GM12864 (cell line): ENCODE measurements at regions not wholly inside any gene's neighbourhood (a gene's known extent, or its start where the extent isn't known, plus 50 kb on each side); places are given as distances from the start of the nearest gene placed in this dataset.
"Not testable (repeated sequence)": the region's sequence is repeated elsewhere in the genome, so short reads cannot be mapped to it uniquely, and the experiment has no call there.

ENCODE experiments used
- DNase-seq: peaks from one replicate; pipeline ENCODE4 v3.0.0-alpha.2; 2011; ENCODE audit warnings: low read depth
- H3K4me3 ChIP-seq: 2 replicates; pipeline ENCODE4 v1.5.1; 2011; ENCODE audit warnings: mild to moderate bottlenecking, low read depth, low read length, control low read depth
- CTCF ChIP-seq: IDR thresholded peaks from 2 replicates; pipeline ENCODE4 v1.5.1; 2011; ENCODE audit warnings: low read depth, mild to moderate bottlenecking, moderate library complexity, low read length, control low read depth, inconsistent platforms; ENCODE audit errors: missing control alignments

DNA sequence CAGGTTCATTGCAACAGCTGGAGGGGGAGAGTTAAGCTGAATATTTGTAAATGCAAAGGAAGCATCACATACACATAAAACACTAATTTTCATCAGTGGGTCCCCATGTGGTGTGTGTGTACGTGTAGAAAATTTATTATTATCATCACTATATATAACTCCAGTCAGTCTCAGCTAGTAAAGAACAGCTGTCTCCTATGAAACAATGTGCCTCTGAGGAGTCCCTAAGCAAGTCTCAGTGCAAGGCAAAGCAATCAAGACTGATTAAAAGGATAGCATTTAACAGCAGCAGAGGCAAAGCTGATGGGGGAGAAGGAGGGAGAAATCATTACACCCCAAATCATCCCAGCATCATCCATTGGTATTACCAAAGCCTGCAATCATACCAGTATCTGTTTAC lies 104.2 kb upstream of the MARCHF11 start:
- H3K4me3 ChIP-seq, result no peak overlapping the region
- TF ChIP-seq CTCF, result no peak
- no peak for DNase-seq

DNA sequence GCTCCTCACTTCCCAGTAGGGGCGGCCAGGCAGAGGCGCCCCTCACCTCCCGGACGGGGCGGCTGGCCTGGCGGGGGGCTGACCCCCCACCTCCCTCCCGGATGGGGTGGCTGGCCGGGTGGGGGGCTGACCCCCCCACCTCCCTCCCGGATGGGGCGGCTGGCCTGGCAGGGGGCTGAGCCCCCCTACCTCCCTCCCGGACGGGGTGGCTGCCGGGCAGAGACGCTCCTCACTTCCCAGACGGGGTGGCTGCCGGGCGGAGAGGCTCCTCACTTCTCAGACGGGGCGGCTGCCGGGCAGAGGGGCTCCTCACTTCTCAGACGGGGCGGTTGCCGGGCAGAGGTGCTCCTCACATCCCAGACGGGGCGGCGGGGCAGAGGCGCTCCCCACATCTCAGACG lies 97.3 kb upstream of the MARCHF11 start:
- DNase-seq, H3K4me3 ChIP-seq: not testable (repeated sequence)

DNA sequence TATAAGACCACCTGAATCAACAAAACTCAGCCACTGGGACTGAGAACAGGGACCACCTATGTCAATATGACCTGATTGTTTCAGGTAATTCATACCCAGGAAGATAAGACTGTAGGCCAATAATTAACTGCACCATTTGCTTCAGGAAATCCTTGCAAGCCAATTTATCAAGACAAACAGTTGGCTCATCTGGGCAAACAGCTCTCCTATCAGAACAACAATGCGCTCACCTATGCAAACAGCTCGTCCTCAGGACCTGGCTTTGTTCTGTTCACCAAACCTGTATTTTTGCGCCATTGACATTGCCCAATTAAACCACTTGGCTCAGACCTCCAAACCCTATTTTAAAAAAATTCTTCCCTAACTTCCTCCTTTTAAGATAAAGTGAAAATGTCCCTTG lies 92.3 kb upstream of the MARCHF11 start:
- no peak overlapping the region for H3K4me3 ChIP-seq
- TF ChIP-seq CTCF, result no peak
- no peak for DNase-seq

DNA sequence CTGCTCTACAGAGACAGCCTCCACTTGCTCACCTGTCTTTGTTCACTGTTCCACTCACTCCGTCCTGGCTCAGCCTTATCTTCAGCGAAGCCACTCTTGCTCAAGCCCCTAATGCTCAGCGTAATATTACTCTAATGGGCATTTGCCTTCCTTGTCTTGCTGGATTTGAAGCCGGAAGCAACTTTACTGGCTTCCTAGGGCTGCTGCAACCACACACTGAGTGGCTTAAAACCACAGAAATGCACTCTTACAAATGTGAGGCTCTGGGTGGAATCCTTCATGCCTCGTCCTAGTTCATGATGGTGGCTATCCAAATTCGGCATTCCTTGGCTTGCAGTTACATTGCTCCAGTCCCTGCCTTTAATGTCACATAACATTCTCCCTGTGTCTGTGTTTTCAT lies 85.5 kb upstream of the MARCHF11 start:
- no peak for DNase-seq
- no peak for TF ChIP-seq CTCF
- H3K4me3 ChIP-seq, result no peak overlapping the region

GRCh38 chr5:16260000-16260399 lies 80.4 kb upstream of the MARCHF11 start:
- TF ChIP-seq CTCF, result no peak
- DNase-seq, result no peak
- no peak overlapping the region for H3K4me3 ChIP-seq

DNA sequence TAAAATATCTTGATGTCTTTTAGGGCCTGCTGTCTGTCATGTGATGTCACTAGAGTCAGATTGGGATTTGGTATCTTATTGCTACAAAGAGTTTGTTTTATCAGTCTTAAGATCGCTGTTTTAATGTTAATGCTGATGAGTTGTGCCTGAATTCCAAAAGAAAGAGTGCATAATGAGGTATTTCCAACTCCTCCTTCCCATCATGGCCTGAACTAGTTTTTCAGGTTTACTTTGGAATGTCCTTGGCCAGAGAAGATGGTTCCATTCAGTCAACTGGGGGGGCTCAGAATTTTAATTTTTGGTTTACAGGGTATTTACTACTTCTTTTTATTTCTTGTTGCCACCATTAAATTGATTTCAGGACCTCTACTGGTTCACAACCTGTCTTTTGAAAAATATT lies 74.3 kb upstream of the MARCHF11 start:
- TF ChIP-seq CTCF, result no peak
- DNase-seq, result no peak
- H3K4me3 ChIP-seq, result no peak overlapping the region

DNA sequence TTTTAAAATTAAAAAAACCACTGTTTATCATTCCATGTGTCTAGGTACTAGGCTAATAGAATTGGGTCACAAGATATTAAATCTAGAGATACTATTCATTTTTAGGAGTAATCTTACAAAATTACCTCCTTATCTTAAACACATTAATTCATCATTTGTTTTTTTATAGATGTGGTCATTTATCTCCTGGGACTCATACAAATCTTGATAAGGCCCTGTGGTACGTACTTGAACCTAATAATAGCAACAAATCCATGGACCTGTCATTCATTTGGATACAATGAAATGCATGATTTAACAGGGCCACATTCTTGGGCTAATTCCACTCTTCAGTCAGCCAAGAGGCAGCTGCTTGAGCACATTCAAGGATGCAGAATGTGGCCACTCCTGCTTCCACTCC lies 66.4 kb upstream of the MARCHF11 start:
- DNase-seq, result no peak
- no peak for TF ChIP-seq CTCF
- no peak overlapping the region for H3K4me3 ChIP-seq

DNA sequence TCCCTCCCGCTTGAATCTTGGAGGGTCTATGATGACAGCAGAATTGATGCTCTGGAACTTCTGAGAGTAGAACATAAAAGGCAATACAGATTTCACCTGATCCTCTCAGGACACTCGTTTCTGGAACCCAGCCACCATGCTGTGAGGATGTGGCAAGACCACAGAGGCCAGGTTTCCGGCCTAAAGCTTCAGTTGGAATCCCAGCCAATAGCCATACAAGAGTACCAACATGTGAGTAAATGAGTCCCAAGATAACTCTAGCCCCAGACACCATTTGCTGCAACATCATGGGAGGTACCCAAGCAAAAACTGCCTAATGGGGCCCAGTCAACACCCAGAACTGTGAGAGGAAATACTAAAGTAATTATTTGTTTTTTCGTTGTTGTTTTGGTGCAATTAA lies 65.7 kb upstream of the MARCHF11 start:
- no peak overlapping the region for H3K4me3 ChIP-seq
- no peak for DNase-seq
- no peak for TF ChIP-seq CTCF
